Activated CD4-positive, alpha-beta memory T cell treated with anti-CD3 and anti-CD28 coated beads, Interleukin-2, amount 10 ng/mL, durations not matched to agents 7 days and 5 days (primary cell): ENCODE measurements at regions not wholly inside any gene's neighbourhood (a gene's known extent, or its start where the extent isn't known, plus 50 kb on each side); places are given as distances from the start of the nearest gene placed in this dataset.
"Not testable (repeated sequence)": the region's sequence is repeated elsewhere in the genome, so short reads cannot be mapped to it uniquely, and the experiment has no call there.

Source experiments
- CTCF ChIA-PET: fragments of 350-600 bp; sonication (Branson Sonifier 250); formaldehyde crosslinking; loops from one replicate; lab custom pipeline; 2021; ENCODE audit warnings: antibody characterized with exemption, inconsistent platforms; lab: Charles Lee
- POLR2A ChIA-PET: fragments of 350-600 bp; sonication (Branson Sonifier 250); formaldehyde crosslinking; loops from one replicate; lab custom pipeline; 2021; ENCODE audit warnings: antibody characterized with exemption; lab: Charles Lee
- DNase-seq: peaks from one replicate; pipeline ENCODE4 v3.0.0-alpha.2; 2020
- H3K27ac Mint-ChIP-seq: one replicate; pipeline ENCODE4 v1.8.0; 2021; ENCODE audit warnings: mild to moderate bottlenecking, mixed read lengths
- H3K27me3 Mint-ChIP-seq: one replicate; pipeline ENCODE4 v1.8.0; 2021; ENCODE audit warnings: mixed read lengths
- H3K36me3 Mint-ChIP-seq: one replicate; pipeline ENCODE4 v1.8.0; 2021; ENCODE audit warnings: low read depth, mixed read lengths
- H3K4me1 Mint-ChIP-seq: one replicate; pipeline ENCODE4 v1.8.0; 2021; ENCODE audit warnings: mixed read lengths
- H3K4me3 Mint-ChIP-seq: one replicate; pipeline ENCODE4 v1.8.0; 2021; ENCODE audit warnings: mild to moderate bottlenecking, mixed read lengths
- H3K9me3 Mint-ChIP-seq: one replicate; pipeline ENCODE4 v1.8.0; 2021; ENCODE audit warnings: mixed read lengths

DNA sequence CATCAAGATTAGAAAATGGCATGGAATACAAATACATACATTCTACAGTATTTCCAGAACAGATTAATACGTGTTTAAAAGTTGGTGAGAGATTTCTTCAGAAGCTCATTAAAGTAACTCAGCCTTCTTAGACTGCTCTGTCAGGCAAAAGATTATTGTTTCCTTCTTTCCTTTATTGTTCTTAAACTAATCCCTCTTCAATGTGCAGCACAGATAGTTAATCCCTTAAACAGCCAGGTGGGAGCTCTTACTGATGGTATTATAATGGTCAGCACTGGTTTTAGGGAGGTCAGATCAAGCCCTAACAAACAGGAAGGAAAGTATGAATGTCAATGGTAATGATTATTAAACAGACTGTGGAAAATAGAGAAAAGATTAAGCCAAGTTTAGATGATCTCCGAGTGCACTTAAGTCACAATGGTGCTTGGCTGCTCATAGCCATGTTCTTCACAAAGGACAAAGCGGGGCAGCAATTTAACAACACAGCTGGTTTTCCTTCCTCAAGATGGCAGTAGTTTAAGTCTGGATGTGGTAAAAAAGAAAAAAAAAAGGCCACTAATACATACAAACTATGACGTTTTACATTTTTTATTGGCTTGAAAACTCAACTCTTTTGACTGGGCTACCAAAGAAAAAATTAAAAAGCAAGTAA lies 992.6 kb downstream of the PCDH9 start:
- DNase-seq, result no peak
- H3K9me3 Mint-ChIP-seq, result peaks cover 8% of the 10 kb centered on the region
- no peaks in the 10 kb centered on the region for H3K4me1 Mint-ChIP-seq
- H3K27ac Mint-ChIP-seq, result no peak overlapping the region
- no peaks in the 10 kb centered on the region for H3K27me3 Mint-ChIP-seq
- no peaks in the 10 kb centered on the region for H3K36me3 Mint-ChIP-seq
- ChIA-PET CTCF (no interaction called here), POLR2A (no interaction called here)
- no peak overlapping the region for H3K4me3 Mint-ChIP-seq

GRCh38 chr13:66234159-66234558 lies 996.0 kb downstream of the PCDH9 start:
- no peak for DNase-seq
- H3K27ac Mint-ChIP-seq, result no peak overlapping the region
- H3K9me3 Mint-ChIP-seq, result peaks cover 16% of the 10 kb centered on the region
- H3K27me3 Mint-ChIP-seq, result no peaks in the 10 kb centered on the region
- ChIA-PET CTCF (no interaction called here), POLR2A (no interaction called here)
- no peaks in the 10 kb centered on the region for H3K36me3 Mint-ChIP-seq
- H3K4me1 Mint-ChIP-seq, result no peaks in the 10 kb centered on the region
- H3K4me3 Mint-ChIP-seq, result no peak overlapping the region

DNA sequence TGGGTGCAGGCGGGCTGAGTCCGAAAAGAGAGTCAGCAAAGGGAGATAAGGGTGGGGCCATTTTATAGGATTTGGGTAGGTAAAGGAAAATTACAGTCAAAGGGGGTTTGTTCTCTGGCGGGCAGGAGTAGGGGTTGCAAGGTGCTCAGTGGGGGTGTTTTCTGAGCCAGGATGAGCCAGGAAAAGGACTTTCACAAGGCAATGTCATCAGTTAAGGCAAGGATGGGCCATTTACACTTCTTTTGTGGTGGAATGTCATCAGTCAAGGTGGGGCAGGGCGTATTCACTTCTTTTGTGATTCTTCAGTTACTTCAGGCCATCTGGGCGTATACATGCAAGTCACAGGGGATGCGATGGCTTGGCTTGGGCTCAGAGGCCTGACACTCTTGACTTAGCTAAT lies 998.2 kb downstream of the PCDH9 start:
- POLR2A ChIA-PET, H3K4me3 Mint-ChIP-seq, DNase-seq, H3K27me3 Mint-ChIP-seq, H3K36me3 Mint-ChIP-seq, H3K4me1 Mint-ChIP-seq, H3K27ac Mint-ChIP-seq, CTCF ChIA-PET: not testable (repeated sequence)
- peaks cover 20% of the 10 kb centered on the region for H3K9me3 Mint-ChIP-seq

GRCh38 chr13:66225072-66225471 lies 1005.1 kb downstream of the PCDH9 start:
- CTCF ChIA-PET, result no interaction called here
- Mint-ChIP-seq H3K27ac (no peak overlapping the region), H3K27me3 (no peaks in the 10 kb centered on the region), H3K36me3 (no peaks in the 10 kb centered on the region), H3K4me1 (peaks cover 7% of the 10 kb centered on the region), H3K9me3 (peaks cover 7% of the 10 kb centered on the region), H3K4me3 (no peak overlapping the region)
- no peak for DNase-seq
- POLR2A ChIA-PET, result no interaction called here

- Mint-ChIP-seq H3K9me3 (peaks cover 4% of the 10 kb centered on the region), H3K36me3 (no peaks in the 10 kb centered on the region), H3K27me3 (no peaks in the 10 kb centered on the region), H3K27ac (no peak overlapping the region), H3K4me3 (no peak overlapping the region), H3K4me1 (peaks cover 7% of the 10 kb centered on the region)
- ChIA-PET CTCF (no interaction called here), POLR2A (no interaction called here)
- no peak for DNase-seq
Measured at GRCh38 chr13:66224663-66225062, 1005.5 kb downstream of the PCDH9 start.

DNA sequence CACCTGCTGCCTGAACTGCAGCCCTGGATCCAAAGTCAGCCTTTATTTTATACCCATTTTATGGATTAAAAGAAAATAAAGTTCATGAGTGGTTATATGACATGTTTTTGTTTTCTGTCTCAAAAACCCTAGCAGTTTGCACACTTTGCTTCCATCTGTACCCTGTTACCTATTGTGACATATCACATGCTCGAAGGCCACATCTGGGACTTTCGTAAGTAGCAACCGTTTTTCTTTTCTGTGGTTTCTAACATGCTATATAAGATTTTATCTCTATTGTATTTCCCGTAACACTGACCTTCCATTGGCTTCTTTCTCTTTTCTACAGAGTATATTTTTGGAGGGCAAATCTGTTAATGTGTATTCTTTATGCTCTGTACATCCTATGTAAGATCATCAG lies 1007.2 kb downstream of the PCDH9 start:
- Mint-ChIP-seq H3K27ac (no peak overlapping the region), H3K27me3 (no peaks in the 10 kb centered on the region), H3K9me3 (peaks cover 3% of the 10 kb centered on the region), H3K4me3 (no peak overlapping the region), H3K4me1 (peaks cover 7% of the 10 kb centered on the region), H3K36me3 (no peaks in the 10 kb centered on the region)
- POLR2A ChIA-PET, result no interaction called here
- DNase-seq, result no peak
- CTCF ChIA-PET, result no interaction called here

DNA sequence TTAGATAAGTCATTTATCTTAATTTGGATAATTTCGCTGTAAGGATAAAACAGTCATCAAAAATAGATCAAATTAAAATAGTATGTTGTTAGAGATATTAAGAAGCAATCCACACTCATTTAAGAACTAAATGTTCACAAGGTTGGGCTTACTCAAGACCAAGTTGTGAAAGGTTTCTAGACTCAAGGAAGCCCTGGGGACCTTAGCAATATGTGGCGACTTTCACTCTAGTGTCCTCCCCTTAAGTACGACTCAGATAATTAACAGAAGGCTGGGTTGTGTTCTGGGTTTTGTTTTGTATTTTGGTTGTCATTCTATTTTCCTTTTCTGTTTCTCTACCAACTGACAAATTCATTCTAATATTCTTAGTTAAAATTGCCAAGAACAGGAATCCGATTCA lies 1008.0 kb downstream of the PCDH9 start:
- Mint-ChIP-seq H3K27ac (no peak overlapping the region), H3K36me3 (no peaks in the 10 kb centered on the region), H3K4me3 (no peak overlapping the region), H3K4me1 (peaks cover 7% of the 10 kb centered on the region), H3K9me3 (peaks cover 3% of the 10 kb centered on the region), H3K27me3 (no peaks in the 10 kb centered on the region)
- ChIA-PET CTCF (no interaction called here), POLR2A (no interaction called here)
- no peak for DNase-seq

GRCh38 chr13:66219506-66219905 lies 1010.6 kb downstream of the PCDH9 start:
- Mint-ChIP-seq H3K27me3 (no peaks in the 10 kb centered on the region), H3K4me3 (no peak overlapping the region), H3K4me1 (peaks cover 7% of the 10 kb centered on the region), H3K9me3 (peaks cover 3% of the 10 kb centered on the region), H3K36me3 (no peaks in the 10 kb centered on the region), H3K27ac (no peak overlapping the region)
- ChIA-PET POLR2A (no interaction called here), CTCF (no interaction called here)
- DNase-seq, result no peak

- Mint-ChIP-seq H3K4me1 (peaks cover 7% of the 10 kb centered on the region), H3K9me3 (peaks cover 3% of the 10 kb centered on the region), H3K4me3 (no peak overlapping the region), H3K36me3 (no peaks in the 10 kb centered on the region), H3K27ac (no peak overlapping the region), H3K27me3 (no peaks in the 10 kb centered on the region)
- DNase-seq, result no peak
- ChIA-PET POLR2A (no interaction called here), CTCF (no interaction called here)
Measured at GRCh38 chr13:66218583-66218982, 1011.6 kb downstream of the PCDH9 start.

GRCh38 chr13:66216728-66217127 lies 1013.4 kb downstream of the PCDH9 start:
- H3K27ac Mint-ChIP-seq, result no peak overlapping the region
- POLR2A ChIA-PET, result no interaction called here
- no peaks in the 10 kb centered on the region for H3K36me3 Mint-ChIP-seq
- CTCF ChIA-PET, result no interaction called here
- DNase-seq, result no peak
- no peak overlapping the region for H3K4me3 Mint-ChIP-seq
- H3K27me3 Mint-ChIP-seq, result no peaks in the 10 kb centered on the region
- H3K9me3 Mint-ChIP-seq, result peaks cover 3% of the 10 kb centered on the region
- no peaks in the 10 kb centered on the region for H3K4me1 Mint-ChIP-seq

GRCh38 chr13:66214467-66214866 lies 1015.7 kb downstream of the PCDH9 start:
- ChIA-PET CTCF (no interaction called here), POLR2A (no interaction called here)
- H3K9me3 Mint-ChIP-seq, result peaks cover 1% of the 10 kb centered on the region
- H3K4me1 Mint-ChIP-seq, result no peaks in the 10 kb centered on the region
- no peaks in the 10 kb centered on the region for H3K27me3 Mint-ChIP-seq
- H3K4me3 Mint-ChIP-seq, result no peak overlapping the region
- no peak for DNase-seq
- H3K27ac Mint-ChIP-seq, result no peak overlapping the region
- no peaks in the 10 kb centered on the region for H3K36me3 Mint-ChIP-seq

DNA sequence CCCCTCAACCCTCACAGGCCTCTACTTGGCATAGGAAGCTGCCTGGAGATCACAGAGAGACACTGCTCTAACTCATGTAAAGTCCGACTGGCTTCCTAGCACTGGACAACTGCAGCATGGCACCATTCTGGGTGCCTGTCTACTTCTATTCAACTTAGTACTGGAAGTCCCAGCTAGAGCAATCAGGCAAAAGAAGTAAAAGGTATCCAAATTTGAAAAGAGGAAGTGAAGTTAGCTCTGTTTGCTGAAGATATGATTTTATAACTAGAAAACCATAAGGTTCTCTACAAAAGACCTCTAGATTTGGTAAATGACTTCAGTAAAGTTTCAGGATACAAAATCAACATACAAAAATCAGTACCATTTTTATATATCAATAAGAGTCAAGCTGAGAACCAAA lies 1017.6 kb downstream of the PCDH9 start:
- H3K27ac Mint-ChIP-seq, result no peak overlapping the region
- no peaks in the 10 kb centered on the region for H3K4me1 Mint-ChIP-seq
- ChIA-PET CTCF (no interaction called here), POLR2A (no interaction called here)
- no peaks in the 10 kb centered on the region for H3K36me3 Mint-ChIP-seq
- no peaks in the 10 kb centered on the region for H3K27me3 Mint-ChIP-seq
- DNase-seq, result no peak
- H3K4me3 Mint-ChIP-seq, result no peak overlapping the region
- H3K9me3 Mint-ChIP-seq, result no peaks in the 10 kb centered on the region

DNA sequence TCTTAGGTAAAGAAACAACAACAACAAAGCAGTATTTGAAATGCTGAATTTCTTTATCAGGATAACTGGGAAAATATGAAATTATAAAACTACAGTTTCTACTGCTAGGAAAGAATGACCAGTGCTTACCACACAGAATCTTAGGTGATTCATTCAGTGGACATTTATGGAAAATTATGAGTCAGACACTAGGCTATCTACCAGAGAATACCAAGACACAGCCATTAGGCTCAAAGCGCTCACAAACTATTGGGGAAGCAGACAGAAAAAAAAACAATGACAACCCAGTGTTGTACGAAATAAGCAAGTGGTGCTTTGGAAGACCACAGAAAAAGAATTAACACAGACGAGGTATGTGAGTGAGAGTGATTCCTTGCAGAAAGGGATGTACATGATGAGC lies 1019.5 kb downstream of the PCDH9 start:
- Mint-ChIP-seq H3K27ac (no peak overlapping the region), H3K36me3 (no peaks in the 10 kb centered on the region), H3K27me3 (no peaks in the 10 kb centered on the region), H3K4me3 (no peak overlapping the region), H3K9me3 (no peaks in the 10 kb centered on the region), H3K4me1 (no peaks in the 10 kb centered on the region)
- POLR2A ChIA-PET, result no interaction called here
- CTCF ChIA-PET, result no interaction called here
- DNase-seq, result no peak

DNA sequence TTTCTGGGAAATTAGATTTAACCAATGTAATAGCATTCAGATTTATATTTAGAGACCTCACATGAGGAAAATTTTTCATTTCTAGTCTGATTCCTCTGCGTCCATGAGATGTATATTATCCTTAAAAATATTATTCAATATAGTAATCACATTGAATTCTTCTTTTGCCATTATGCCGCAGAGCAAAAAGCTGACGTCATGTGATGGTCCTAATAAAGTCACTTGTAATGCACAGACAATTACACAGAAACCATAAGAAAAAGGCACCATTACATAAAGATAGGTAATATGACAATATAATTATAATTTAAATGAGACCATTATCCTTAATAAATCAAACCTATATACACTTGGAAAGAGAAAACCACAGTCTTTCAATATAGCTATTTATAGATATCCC lies 1021.5 kb downstream of the PCDH9 start:
- POLR2A ChIA-PET, result no interaction called here
- H3K9me3 Mint-ChIP-seq, result no peaks in the 10 kb centered on the region

More for the DNA sequence above, 1021.5 kb downstream of the PCDH9 start:
- Mint-ChIP-seq H3K27me3 (no peaks in the 10 kb centered on the region), H3K4me1 (no peaks in the 10 kb centered on the region), H3K36me3 (no peaks in the 10 kb centered on the region), H3K27ac (no peak overlapping the region), H3K4me3 (no peak overlapping the region)
- DNase-seq, result no peak
- CTCF ChIA-PET, result no interaction called here
